ENCODE measurements at regions not wholly inside any gene's neighbourhood (a gene's known extent, or its start where the extent isn't known, plus 50 kb on each side); places are given as distances from the start of the nearest gene placed in this dataset.

DNA sequence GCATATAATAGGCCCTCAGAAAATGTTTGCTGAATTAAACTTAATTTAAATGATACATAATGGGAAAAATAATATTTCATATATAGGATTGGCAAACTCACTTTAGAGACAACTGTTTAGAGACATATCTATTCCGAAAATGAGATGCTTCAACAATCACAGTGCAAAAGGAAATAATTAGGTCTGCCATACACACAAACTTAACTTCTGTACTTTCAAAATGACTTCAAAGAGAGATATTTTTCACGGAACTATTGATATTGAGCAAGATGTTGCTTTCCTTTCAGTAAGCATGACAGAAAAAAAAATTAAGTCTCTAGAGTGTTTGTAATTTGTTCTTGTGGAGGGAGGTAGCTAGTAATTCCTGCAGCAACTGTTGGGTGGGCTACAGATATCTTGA is 769.5 kb downstream of the TUSC7 start:
- TF ChIP-seq TCF4 (CRISPR knock-in tag; IDR thresholded peaks at IDR 0.05; ENCODE audit: borderline replicate concordance) (no peak), ARNTL (CRISPR knock-in tag; IDR thresholded peaks at IDR 0.05; ENCODE audit: borderline replicate concordance, low read depth) (no peak), ZFP30 (CRISPR knock-in tag; IDR thresholded peaks at IDR 0.05) (no peak), CREB5 (CRISPR knock-in tag; IDR thresholded peaks at IDR 0.05; ENCODE audit: low read depth) (no peak), RARB (CRISPR knock-in tag; IDR thresholded peaks at IDR 0.05) (no peak), CSDC2 (CRISPR knock-in tag; IDR thresholded peaks at IDR 0.05) (no peak), ISL1 (CRISPR knock-in tag; IDR thresholded peaks at IDR 0.05) (no peak), GLIS3 (CRISPR knock-in tag; IDR thresholded peaks at IDR 0.05) (no peak), ZC3H10 (CRISPR knock-in tag; IDR thresholded peaks at IDR 0.05) (no peak), PPARA (CRISPR knock-in tag; IDR thresholded peaks at IDR 0.05; ENCODE audit: borderline replicate concordance) (no peak), BACH2 (CRISPR knock-in tag; IDR thresholded peaks at IDR 0.05; ENCODE audit: borderline replicate concordance) (no peak)
- TF ChIP-seq, protein P1, sequence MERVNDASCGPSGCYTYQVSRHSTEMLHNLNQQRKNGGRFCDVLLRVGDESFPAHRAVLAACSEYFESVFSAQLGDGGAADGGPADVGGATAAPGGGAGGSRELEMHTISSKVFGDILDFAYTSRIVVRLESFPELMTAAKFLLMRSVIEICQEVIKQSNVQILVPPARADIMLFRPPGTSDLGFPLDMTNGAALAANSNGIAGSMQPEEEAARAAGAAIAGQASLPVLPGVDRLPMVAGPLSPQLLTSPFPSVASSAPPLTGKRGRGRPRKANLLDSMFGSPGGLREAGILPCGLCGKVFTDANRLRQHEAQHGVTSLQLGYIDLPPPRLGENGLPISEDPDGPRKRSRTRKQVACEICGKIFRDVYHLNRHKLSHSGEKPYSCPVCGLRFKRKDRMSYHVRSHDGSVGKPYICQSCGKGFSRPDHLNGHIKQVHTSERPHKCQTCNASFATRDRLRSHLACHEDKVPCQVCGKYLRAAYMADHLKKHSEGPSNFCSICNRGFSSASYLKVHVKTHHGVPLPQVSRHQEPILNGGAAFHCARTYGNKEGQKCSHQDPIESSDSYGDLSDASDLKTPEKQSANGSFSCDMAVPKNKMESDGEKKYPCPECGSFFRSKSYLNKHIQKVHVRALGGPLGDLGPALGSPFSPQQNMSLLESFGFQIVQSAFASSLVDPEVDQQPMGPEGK (CRISPR knock-in tag; IDR thresholded peaks at IDR 0.05; ENCODE audit: borderline replicate concordance), result no peak
- TF ChIP-seq, protein P2, sequence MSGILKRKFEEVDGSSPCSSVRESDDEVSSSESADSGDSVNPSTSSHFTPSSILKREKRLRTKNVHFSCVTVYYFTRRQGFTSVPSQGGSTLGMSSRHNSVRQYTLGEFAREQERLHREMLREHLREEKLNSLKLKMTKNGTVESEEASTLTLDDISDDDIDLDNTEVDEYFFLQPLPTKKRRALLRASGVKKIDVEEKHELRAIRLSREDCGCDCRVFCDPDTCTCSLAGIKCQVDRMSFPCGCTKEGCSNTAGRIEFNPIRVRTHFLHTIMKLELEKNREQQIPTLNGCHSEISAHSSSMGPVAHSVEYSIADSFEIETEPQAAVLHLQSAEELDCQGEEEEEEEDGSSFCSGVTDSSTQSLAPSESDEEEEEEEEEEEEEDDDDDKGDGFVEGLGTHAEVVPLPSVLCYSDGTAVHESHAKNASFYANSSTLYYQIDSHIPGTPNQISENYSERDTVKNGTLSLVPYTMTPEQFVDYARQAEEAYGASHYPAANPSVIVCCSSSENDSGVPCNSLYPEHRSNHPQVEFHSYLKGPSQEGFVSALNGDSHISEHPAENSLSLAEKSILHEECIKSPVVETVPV (CRISPR knock-in tag; IDR thresholded peaks at IDR 0.05), result no peak

Measured in SK-N-SH treated with all-trans-retinoic acid at 6 μM for 48 hours (cell line).